NCI-H2227 (cell line): ENCODE measurements at regions not wholly inside any gene's neighbourhood (a gene's known extent, or its start where the extent isn't known, plus 50 kb on each side); places are given as distances from the start of the nearest gene placed in this dataset.

Source experiments
- DNase-seq: peaks from one replicate; lab custom pipeline; 2025; ENCODE audit not compliant: unreplicated experiment; lab: John Stamatoyannopoulos, UW

- DNase-seq = peak; percentile 25
Measured at GRCh38 chr2:193556766-193557470, 1362.2 kb upstream of the TMEFF2 start.

- no peak for DNase-seq
Measured at GRCh38 chr2:193549661-193550060, 1354.9 kb upstream of the TMEFF2 start.

GRCh38 chr2:193542762-193543161 is 1348.0 kb upstream of the TMEFF2 start:
- DNase-seq = no peak

- DNase-seq = no peak
Measured at GRCh38 chr2:193539188-193539587, 1344.5 kb upstream of the TMEFF2 start.

GRCh38 chr2:193538061-193538460 is 1343.3 kb upstream of the TMEFF2 start:
- DNase-seq = no peak

- no peak for DNase-seq
Measured at GRCh38 chr2:193537531-193537930, 1342.8 kb upstream of the TMEFF2 start.

- DNase-seq = no peak
Measured at GRCh38 chr2:193528458-193528857, 1333.7 kb upstream of the TMEFF2 start.

GRCh38 chr2:193527146-193527545 is 1332.4 kb upstream of the TMEFF2 start:
- DNase-seq = no peak

- no peak for DNase-seq
Measured at GRCh38 chr2:193523662-193524061, 1328.9 kb upstream of the TMEFF2 start.

- DNase-seq = no peak
Measured at GRCh38 chr2:193521523-193521922, 1326.8 kb upstream of the TMEFF2 start.

GRCh38 chr2:193520709-193521458 is 1326.2 kb upstream of the TMEFF2 start:
- DNase-seq = no peak

- no peak for DNase-seq
Measured at GRCh38 chr2:193518041-193518817, 1323.5 kb upstream of the TMEFF2 start.

GRCh38 chr2:193517615-193518014 is 1322.9 kb upstream of the TMEFF2 start:
- DNase-seq = no peak

GRCh38 chr2:193506035-193506434 is 1311.3 kb upstream of the TMEFF2 start:
- no peak for DNase-seq

- DNase-seq = no peak
Measured at GRCh38 chr2:193505620-193506019, 1310.9 kb upstream of the TMEFF2 start.

- peak; percentile 73 for DNase-seq
Measured at GRCh38 chr2:193502363-193503035, 1307.8 kb upstream of the TMEFF2 start.

- no peak for DNase-seq
Measured at GRCh38 chr2:193496786-193497185, 1302.1 kb upstream of the TMEFF2 start.

GRCh38 chr2:193482557-193482956 is 1287.8 kb upstream of the TMEFF2 start:
- no peak for DNase-seq

- DNase-seq = no peak
Measured at GRCh38 chr2:193480187-193480586, 1285.5 kb upstream of the TMEFF2 start.

- DNase-seq = no peak
Measured at GRCh38 chr2:193476171-193476800, 1281.6 kb upstream of the TMEFF2 start.

- no peak for DNase-seq
Measured at GRCh38 chr2:193475038-193475437, 1280.3 kb upstream of the TMEFF2 start.
